Astrocyte of the cerebellum (primary cell): ENCODE measurements at regions not wholly inside any gene's neighbourhood (a gene's known extent, or its start where the extent isn't known, plus 50 kb on each side); places are given as distances from the start of the nearest gene placed in this dataset.

Experiments used
- DNase-seq: peaks from one replicate; pipeline ENCODE4 v3.0.0-alpha.2; 2011; ENCODE audit warnings: low read depth
- H3K4me3 ChIP-seq: 2 replicates; pipeline ENCODE4 v1.5.1; 2011; ENCODE audit warnings: mild to moderate bottlenecking, low read depth, low read length, moderate library complexity
- CTCF ChIP-seq: IDR thresholded peaks from 2 replicates; pipeline ENCODE4 v1.5.1; 2012; ENCODE audit warnings: low read length, low read depth, moderate library complexity, mild to moderate bottlenecking; ENCODE audit errors: missing control alignments
- in situ Hi-C: cut with HindIII; loops from 2 replicates; pipeline ENCODE4 v1.10.0; 2017; ENCODE audit warnings: low sequenced_read_pairs

GRCh38 chr12:115583591-115583990 lies 693.9 kb downstream of the MED13L start:
- no peak for DNase-seq
- no peak for TF ChIP-seq CTCF
- no peak overlapping the region for H3K4me3 ChIP-seq
- in situ Hi-C loops = no loop called here

GRCh38 chr12:115577401-115577800 lies 700.1 kb downstream of the MED13L start:
- in situ Hi-C loops = loop anchor here (5.0 kb wide), 1 partner anchor 35 kb away; no protein-coding TSS in a partner anchor
- DNase-seq = no peak
- TF ChIP-seq CTCF = no peak
- no peak overlapping the region for H3K4me3 ChIP-seq

- no peak for DNase-seq
- in situ Hi-C loops = loop anchor here (5.0 kb wide), 1 partner anchor 33 kb away; no protein-coding TSS in a partner anchor
- H3K4me3 ChIP-seq = no peak overlapping the region
- TF ChIP-seq CTCF = no peak
Observed at GRCh38 chr12:115574826-115575225, 702.7 kb downstream of the MED13L start.

GRCh38 chr12:115572440-115572839 lies 705.1 kb downstream of the MED13L start:
- no peak for TF ChIP-seq CTCF
- H3K4me3 ChIP-seq = no peak overlapping the region
- no peak for DNase-seq
- in situ Hi-C loops = no loop called here

- no peak for TF ChIP-seq CTCF
- H3K4me3 ChIP-seq = no peak overlapping the region
- in situ Hi-C loops = no loop called here
- no peak for DNase-seq
Observed at GRCh38 chr12:115571446-115571845, 706.0 kb downstream of the MED13L start.

- H3K4me3 ChIP-seq = no peak overlapping the region
- no peak for DNase-seq
- TF ChIP-seq CTCF = no peak
- in situ Hi-C loops = no loop called here
Observed at GRCh38 chr12:115571027-115571426, 706.5 kb downstream of the MED13L start.
